Natural killer cell (primary cell): ENCODE measurements at regions not wholly inside any gene's neighbourhood (a gene's known extent, or its start where the extent isn't known, plus 50 kb on each side); places are given as distances from the start of the nearest gene placed in this dataset.

Experiments
- ATAC-seq, 3 donors: fragments of 150-1000 bp in 2 of 3; fragments of 200-7000 bp in 1 of 3; cut with Tn5 transposase; 1 replicate in 1 of 3; 2 replicates in 2 of 3; pipeline ENCODE4 v1.10.0; 2021; ENCODE audit warnings: mild to moderate bottlenecking in 2 of 3, moderate library complexity in 2 of 3
- DNase-seq, 2 donors: peaks; one replicate each; pipeline versions ENCODE4 v3.0.0 to v3.0.0-alpha.2; 2013 to 2021; ENCODE audit warnings: mixed read lengths in 1 of 2
- H3K27ac ChIP-seq: one replicate; pipeline ENCODE4 v1.5.1; 2013; ENCODE audit warnings: mild to moderate bottlenecking, low read length
- H3K27me3 ChIP-seq: one replicate; pipeline ENCODE4 v1.6.1; 2013; ENCODE audit warnings: low read length; ENCODE audit not compliant: control insufficient read depth, insufficient read depth
- H3K36me3 ChIP-seq: one replicate; pipeline ENCODE4 v1.6.1; 2013; ENCODE audit warnings: low read length; ENCODE audit not compliant: control insufficient read depth, insufficient read depth
- H3K4me1 ChIP-seq: one replicate; pipeline ENCODE4 v1.6.1; 2013; ENCODE audit warnings: low read length; ENCODE audit not compliant: control insufficient read depth, insufficient read depth
- H3K4me3 ChIP-seq: one replicate; pipeline ENCODE4 v1.5.1; 2013; ENCODE audit warnings: low read length
- H3K9me3 ChIP-seq: one replicate; pipeline ENCODE4 v1.6.1; 2013; ENCODE audit warnings: low read length; ENCODE audit not compliant: control insufficient read depth, insufficient read depth
- H3K27ac Mint-ChIP-seq, 2 donors: one replicate each; pipeline ENCODE4 v1.8.0; 2022; ENCODE audit warnings: mild to moderate bottlenecking in 2 of 2, mixed read lengths in 2 of 2, moderate library complexity in 1 of 2
- H3K27me3 Mint-ChIP-seq, 2 donors: one replicate each; pipeline ENCODE4 v1.8.0; 2022; ENCODE audit warnings: low read depth in 2 of 2, mixed read lengths in 2 of 2
- H3K36me3 Mint-ChIP-seq: one replicate; pipeline ENCODE4 v1.8.0; 2022; ENCODE audit warnings: mixed read lengths
- H3K4me1 Mint-ChIP-seq, 2 donors: one replicate each; pipeline ENCODE4 v1.8.0; 2022; ENCODE audit warnings: mixed read lengths in 2 of 2
- H3K4me3 Mint-ChIP-seq: one replicate; pipeline ENCODE4 v1.8.0; 2022; ENCODE audit warnings: mild to moderate bottlenecking, moderate library complexity, mixed read lengths
- H3K9me3 Mint-ChIP-seq, 2 donors: one replicate each; pipeline ENCODE4 v1.8.0; 2022; ENCODE audit warnings: mixed read lengths in 2 of 2
- WGBS: methylation state at CpG from one replicate; pipeline ENCODE4 v1.1.7; 2013; ENCODE audit warnings: missing lambda C conversion rate; ENCODE audit not compliant: insufficient coverage; 5-methylcytosine and 5-hydroxymethylcytosine counted together
- intact Hi-C: fragments of 100-400 bp; cut with micrococcal nuclease; formaldehyde crosslinking; loops from one replicate; pipeline ENCODE4 v1.14.2; 2022
- TF ChIP-seq, protein P1 (sequence below): fragments of 200-600 bp; IDR thresholded peaks from one replicate; pipeline ENCODE4 v1.8.0; 2022; ENCODE audit warnings: antibody characterized with exemption

DNA sequence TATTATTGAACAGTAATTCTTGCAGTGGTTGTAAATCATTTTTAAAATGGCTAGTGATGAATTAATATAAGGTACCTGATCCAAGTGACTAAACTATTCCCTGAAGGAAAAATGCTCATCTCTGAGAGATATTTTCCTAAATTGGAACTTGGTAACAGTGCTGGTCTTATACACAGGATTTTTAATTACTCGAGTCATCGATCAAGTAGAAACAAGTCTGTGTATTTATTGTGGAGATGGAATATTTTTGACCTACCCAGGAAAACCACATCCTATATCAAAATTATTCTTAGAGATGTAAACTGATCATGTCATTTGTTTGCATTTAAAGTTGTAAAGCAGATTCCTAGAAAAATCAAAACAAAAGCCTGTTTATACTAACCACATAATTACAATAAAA is 166.9 kb downstream of the MOXD1 start:
- H3K4me3 Mint-ChIP-seq = no peak overlapping the region
- Histone ChIP-seq H3K4me3 (no peak overlapping the region), H3K36me3 (no peaks in the 10 kb centered on the region), H3K27ac (no peak overlapping the region), H3K4me1 (no peaks in the 10 kb centered on the region), H3K27me3 (peaks cover 6% of the 10 kb centered on the region), H3K9me3 (no peaks in the 10 kb centered on the region)
- TF ChIP-seq, protein P1, sequence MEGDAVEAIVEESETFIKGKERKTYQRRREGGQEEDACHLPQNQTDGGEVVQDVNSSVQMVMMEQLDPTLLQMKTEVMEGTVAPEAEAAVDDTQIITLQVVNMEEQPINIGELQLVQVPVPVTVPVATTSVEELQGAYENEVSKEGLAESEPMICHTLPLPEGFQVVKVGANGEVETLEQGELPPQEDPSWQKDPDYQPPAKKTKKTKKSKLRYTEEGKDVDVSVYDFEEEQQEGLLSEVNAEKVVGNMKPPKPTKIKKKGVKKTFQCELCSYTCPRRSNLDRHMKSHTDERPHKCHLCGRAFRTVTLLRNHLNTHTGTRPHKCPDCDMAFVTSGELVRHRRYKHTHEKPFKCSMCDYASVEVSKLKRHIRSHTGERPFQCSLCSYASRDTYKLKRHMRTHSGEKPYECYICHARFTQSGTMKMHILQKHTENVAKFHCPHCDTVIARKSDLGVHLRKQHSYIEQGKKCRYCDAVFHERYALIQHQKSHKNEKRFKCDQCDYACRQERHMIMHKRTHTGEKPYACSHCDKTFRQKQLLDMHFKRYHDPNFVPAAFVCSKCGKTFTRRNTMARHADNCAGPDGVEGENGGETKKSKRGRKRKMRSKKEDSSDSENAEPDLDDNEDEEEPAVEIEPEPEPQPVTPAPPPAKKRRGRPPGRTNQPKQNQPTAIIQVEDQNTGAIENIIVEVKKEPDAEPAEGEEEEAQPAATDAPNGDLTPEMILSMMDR = no peak
- ATAC-seq (no peak), DNase-seq (no peak)
- no peak overlapping the region for H3K27ac Mint-ChIP-seq
- intact Hi-C loops = no loop called here
- H3K36me3 Mint-ChIP-seq = no peaks in the 10 kb centered on the region
- WGBS = no CpG with 5 or more reads among the region's 2 CpGs
- H3K27me3 Mint-ChIP-seq = peaks cover 0 to 14% of the 10 kb centered on the region in 2 donors
- no peaks in the 10 kb centered on the region for H3K4me1 Mint-ChIP-seq
- no peaks in the 10 kb centered on the region for H3K9me3 Mint-ChIP-seq

DNA sequence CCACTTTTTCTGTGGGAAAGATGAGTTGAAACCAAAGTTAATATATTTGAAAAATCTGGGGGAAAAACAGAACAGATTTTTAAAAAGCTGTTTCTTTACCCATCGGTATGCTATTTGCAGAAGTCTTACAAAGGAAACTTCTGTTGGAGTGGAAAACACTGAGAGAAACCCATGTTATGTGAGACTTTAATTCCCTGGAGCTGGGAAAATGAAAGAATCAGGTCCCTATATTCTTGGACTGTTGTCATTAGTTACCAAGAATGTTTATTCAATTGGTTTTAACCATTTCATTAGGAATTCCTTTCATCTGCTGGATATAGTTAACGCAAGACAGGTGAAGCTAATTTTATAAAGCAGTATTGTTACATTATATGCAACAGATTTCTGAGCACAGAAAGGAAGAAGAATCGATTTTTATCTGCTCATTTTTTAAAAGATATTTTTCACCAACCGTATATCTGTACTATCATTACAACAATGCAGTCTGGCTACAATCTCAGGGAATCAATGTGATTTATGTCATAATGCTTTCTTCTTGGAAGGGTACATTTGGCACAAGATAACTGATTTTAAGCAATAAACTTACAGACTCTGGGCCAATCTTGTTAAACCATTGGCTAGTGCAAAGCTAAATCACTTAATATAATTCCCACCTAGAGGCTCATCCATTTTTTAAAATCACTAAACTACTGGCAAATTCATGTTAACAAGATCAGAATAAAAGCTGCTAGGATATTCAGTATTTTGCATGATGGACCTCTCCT is 170.0 kb downstream of the MOXD1 start:
- ATAC-seq (no peak), DNase-seq (no peak)
- TF ChIP-seq, protein P1 = no peak
- H3K9me3 Mint-ChIP-seq = no peaks in the 10 kb centered on the region
- no peak overlapping the region for H3K4me3 Mint-ChIP-seq
- WGBS = 88% methylated on average over 1 of the region's 4 CpGs
- no peak overlapping the region for H3K27ac Mint-ChIP-seq
- no peaks in the 10 kb centered on the region for H3K36me3 Mint-ChIP-seq
- Histone ChIP-seq H3K27me3 (peaks cover 6% of the 10 kb centered on the region), H3K4me1 (no peaks in the 10 kb centered on the region), H3K27ac (no peak overlapping the region), H3K4me3 (no peak overlapping the region), H3K36me3 (no peaks in the 10 kb centered on the region), H3K9me3 (no peaks in the 10 kb centered on the region)
- H3K4me1 Mint-ChIP-seq = no peaks in the 10 kb centered on the region
- peaks cover 0 to 8% of the 10 kb centered on the region in 2 donors for H3K27me3 Mint-ChIP-seq
- intact Hi-C loops = no loop called here

DNA sequence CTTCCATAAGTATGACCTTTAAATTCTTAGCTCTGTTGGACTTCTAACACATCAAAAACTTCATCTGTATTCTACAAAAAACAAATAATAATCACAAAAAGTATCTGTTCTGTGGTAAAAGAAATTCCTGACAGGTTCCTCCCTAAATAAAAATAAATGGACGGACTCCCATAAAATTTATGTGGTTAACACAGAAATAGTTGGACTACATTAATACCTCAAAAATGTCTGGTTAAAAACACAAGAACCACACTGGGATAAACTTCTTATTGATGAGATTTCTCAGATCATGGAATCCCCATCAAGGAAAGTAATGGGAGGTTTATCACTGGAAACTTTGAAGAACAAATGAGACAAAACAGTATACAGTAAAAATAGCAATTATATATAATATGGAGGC is 172.4 kb downstream of the MOXD1 start:
- H3K4me3 ChIP-seq = no peak overlapping the region
- intact Hi-C loops = no loop called here
- peaks cover 4 to 7% of the 10 kb centered on the region in 2 donors for H3K9me3 Mint-ChIP-seq
- no peak overlapping the region for H3K27ac ChIP-seq
- no peaks in the 10 kb centered on the region for H3K4me1 Mint-ChIP-seq
- peaks cover 3% of the 10 kb centered on the region for H3K27me3 ChIP-seq
- H3K27ac Mint-ChIP-seq = no peak overlapping the region
- H3K4me1 ChIP-seq = no peaks in the 10 kb centered on the region
- no peaks in the 10 kb centered on the region for H3K27me3 Mint-ChIP-seq
- DNase-seq (no peak), ATAC-seq (no peak)
- no peaks in the 10 kb centered on the region for H3K36me3 Mint-ChIP-seq
- H3K4me3 Mint-ChIP-seq = no peak overlapping the region
- no CpG with 5 or more reads among the region's 1 CpG for WGBS
- H3K36me3 ChIP-seq = no peaks in the 10 kb centered on the region
- H3K9me3 ChIP-seq = peaks cover 2% of the 10 kb centered on the region
- TF ChIP-seq, protein P1 = no peak

DNA sequence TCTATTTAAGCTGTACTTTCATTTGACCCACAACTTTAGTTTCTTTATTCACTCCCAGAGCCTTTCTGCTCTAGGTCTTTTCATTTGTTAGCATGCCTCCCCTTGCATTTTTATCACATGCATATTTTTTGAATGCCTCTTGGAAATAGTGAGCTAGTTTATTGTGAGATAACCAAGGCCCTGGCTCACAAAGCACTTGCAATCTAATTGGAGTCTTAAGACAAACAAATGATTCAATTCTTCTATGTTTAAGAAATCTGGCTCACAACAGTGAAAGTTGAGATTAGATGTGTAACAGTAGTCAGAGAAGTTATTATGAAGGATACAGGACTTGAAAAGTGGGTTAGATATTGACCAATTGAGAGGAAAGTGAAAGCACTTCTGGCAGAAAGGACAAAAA is 173.4 kb downstream of the MOXD1 start:
- H3K27ac ChIP-seq = no peak overlapping the region
- intact Hi-C loops = no loop called here
- TF ChIP-seq, protein P1 = no peak
- ATAC-seq (no peak), DNase-seq (no peak)
- Mint-ChIP-seq H3K4me3 (no peak overlapping the region), H3K9me3 (peaks cover 4 to 7% of the 10 kb centered on the region in 2 donors), H3K27ac (no peak overlapping the region), H3K36me3 (no peaks in the 10 kb centered on the region), H3K4me1 (no peaks in the 10 kb centered on the region), H3K27me3 (no peaks in the 10 kb centered on the region)
- H3K4me3 ChIP-seq = no peak overlapping the region
- H3K4me1 ChIP-seq = no peaks in the 10 kb centered on the region
- peaks cover 2% of the 10 kb centered on the region for H3K9me3 ChIP-seq
- H3K27me3 ChIP-seq = peaks cover 3% of the 10 kb centered on the region
- H3K36me3 ChIP-seq = no peaks in the 10 kb centered on the region
